ENCODE measurements at regions not wholly inside any gene's neighbourhood (a gene's known extent, or its start where the extent isn't known, plus 50 kb on each side); places are given as distances from the start of the nearest gene placed in this dataset.
A peak's percentile ranks its signal among the peaks of the same experiment; 100 is the strongest.

DNA sequence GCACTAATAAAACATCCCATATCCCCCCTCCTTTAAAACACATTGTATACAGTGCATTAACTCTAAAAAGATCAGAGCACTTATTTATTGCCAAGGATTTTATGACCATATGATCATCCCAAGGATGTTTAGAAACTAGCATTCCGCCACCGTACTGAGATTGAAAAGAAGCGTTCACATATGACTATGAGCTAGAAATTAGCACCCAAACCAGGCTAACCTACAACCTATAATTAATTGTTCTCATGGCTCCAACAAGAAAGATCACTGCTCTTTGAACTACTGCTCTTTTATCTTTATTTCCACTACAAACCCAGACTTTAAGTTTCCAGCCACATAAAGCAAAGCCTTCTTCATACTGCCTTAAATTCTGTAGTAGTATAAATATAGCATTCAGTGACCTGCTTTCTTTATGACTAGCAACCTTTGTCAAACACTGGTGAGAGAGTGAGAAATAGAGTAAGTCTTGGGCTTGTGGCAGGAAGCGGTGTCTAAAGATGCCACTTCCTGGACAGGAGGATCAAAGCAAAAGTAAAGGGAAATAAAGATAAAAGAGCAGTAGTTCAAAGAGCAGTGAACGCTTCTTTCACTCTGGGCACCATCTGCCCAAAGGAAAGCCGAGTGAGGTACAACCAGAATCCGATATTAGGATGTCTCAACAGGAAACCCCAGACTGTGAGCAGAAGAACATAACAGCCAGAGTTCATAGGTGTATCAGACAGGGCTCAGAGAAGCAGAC lies 151.1 kb upstream of the ERCC6L2 start (continued):
- TF ChIP-seq KLF13 (CRISPR knock-in tag; IDR thresholded peaks at IDR 0.05), result no peak
- TF ChIP-seq, protein P1, sequence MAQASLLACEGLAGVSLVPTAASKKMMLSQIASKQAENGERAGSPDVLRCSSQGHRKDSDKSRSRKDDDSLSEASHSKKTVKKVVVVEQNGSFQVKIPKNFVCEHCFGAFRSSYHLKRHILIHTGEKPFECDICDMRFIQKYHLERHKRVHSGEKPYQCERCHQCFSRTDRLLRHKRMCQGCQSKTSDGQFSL (CRISPR knock-in tag; IDR thresholded peaks at IDR 0.05), result no peak
- TF ChIP-seq, protein P2, sequence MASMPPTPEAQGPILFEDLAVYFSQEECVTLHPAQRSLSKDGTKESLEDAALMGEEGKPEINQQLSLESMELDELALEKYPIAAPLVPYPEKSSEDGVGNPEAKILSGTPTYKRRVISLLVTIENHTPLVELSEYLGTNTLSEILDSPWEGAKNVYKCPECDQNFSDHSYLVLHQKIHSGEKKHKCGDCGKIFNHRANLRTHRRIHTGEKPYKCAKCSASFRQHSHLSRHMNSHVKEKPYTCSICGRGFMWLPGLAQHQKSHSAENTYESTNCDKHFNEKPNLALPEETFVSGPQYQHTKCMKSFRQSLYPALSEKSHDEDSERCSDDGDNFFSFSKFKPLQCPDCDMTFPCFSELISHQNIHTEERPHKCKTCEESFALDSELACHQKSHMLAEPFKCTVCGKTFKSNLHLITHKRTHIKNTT (CRISPR knock-in tag; IDR thresholded peaks at IDR 0.05), result no peak
- no peak; the same call in 1 of the 2 replicates for TF ChIP-seq HIC2 (CRISPR knock-in tag; IDR thresholded peaks at IDR 0.05; ENCODE audit: low read depth)
- TF ChIP-seq NKX3-1 (CRISPR knock-in tag; IDR thresholded peaks at IDR 0.05), result no peak; the same call in 1 of the 2 replicates
- no peak for TF ChIP-seq YEATS2 (CRISPR knock-in tag; IDR thresholded peaks at IDR 0.05; ENCODE audit: borderline replicate concordance)
- TF ChIP-seq HMGXB3 (CRISPR knock-in tag; IDR thresholded peaks at IDR 0.05; ENCODE audit: borderline replicate concordance), result 0 out of 2 replicates have a peak, but pooled peaks have one; percentile 18
- no peak for TF ChIP-seq ZNF121 (CRISPR knock-in tag; IDR thresholded peaks at IDR 0.05)
- TF ChIP-seq SAP130 (CRISPR knock-in tag; IDR thresholded peaks at IDR 0.05; ENCODE audit: low read depth), result peak; percentile 71
- TF ChIP-seq PHF20 (CRISPR knock-in tag; IDR thresholded peaks at IDR 0.05), result no peak
- no peak for TF ChIP-seq THYN1 (CRISPR knock-in tag; IDR thresholded peaks at IDR 0.05; ENCODE audit: borderline replicate concordance, low read depth)
- no peak for TF ChIP-seq ZNF83 (CRISPR knock-in tag; IDR thresholded peaks at IDR 0.05; ENCODE audit: borderline replicate concordance)
- TF ChIP-seq NFE2 (CRISPR knock-in tag; IDR thresholded peaks at IDR 0.05), result no peak
- TF ChIP-seq MAFF (IDR thresholded peaks at IDR 0.05; ENCODE audit: low read depth, low read length), result no peak
- no peak for TF ChIP-seq UBTF (CRISPR knock-in tag; IDR thresholded peaks at IDR 0.05)
- TF ChIP-seq RBM39 (IDR thresholded peaks at IDR 0.05; ENCODE audit: low read depth, low read length, poor library complexity, severe bottlenecking), result no peak
- TF ChIP-seq ZNF737 (CRISPR knock-in tag; IDR thresholded peaks at IDR 0.05; ENCODE audit: borderline replicate concordance), result no peak

All from HepG2 (cell line).